K562 (cell line): ENCODE measurements at regions not wholly inside any gene's neighbourhood (a gene's known extent, or its start where the extent isn't known, plus 50 kb on each side); places are given as distances from the start of the nearest gene placed in this dataset.

Experiments used
- ASH1L ChIP-seq: fragments of 450-650 bp; IDR thresholded peaks from 2 replicates; pipeline ENCODE4 v1.6.1; 2018; ENCODE audit warnings: borderline replicate concordance, mild to moderate bottlenecking, low read depth; ENCODE audit not compliant: partially characterized antibody
- CBX5 ChIP-seq: IDR thresholded peaks from 2 replicates; pipeline ENCODE4 v1.6.1; 2014; ENCODE audit warnings: low read depth, borderline replicate concordance
- CREBBP ChIP-seq: IDR thresholded peaks from one replicate; pipeline ENCODE4 v1.6.1; 2012; ENCODE audit warnings: low read depth, mild to moderate bottlenecking, control low read depth, inconsistent platforms, low read length
- DMBX1 ChIP-seq: fragments of 250-450 bp; sonication (Bioruptor Pico); IDR thresholded peaks from 2 replicates; pipeline ENCODE4 v1.8.0; 2022; ENCODE audit warnings: inconsistent platforms, mild to moderate bottlenecking, moderate library complexity, borderline replicate concordance
- ETV5 ChIP-seq: sonication (generic); formaldehyde crosslinking; IDR thresholded peaks from 2 replicates; pipeline ENCODE4 v1.4.0; 2020; ENCODE audit warnings: low read depth, mild to moderate bottlenecking, missing genetic modification reagents
- HDAC8 ChIP-seq: fragments of 450-650 bp; IDR thresholded peaks from 2 replicates; pipeline ENCODE4 v1.6.1; 2016; ENCODE audit warnings: mild to moderate bottlenecking, missing genetic modification characterization, moderate library complexity, missing compliant biosample characterization
- HINFP ChIP-seq: fragments of 450-650 bp; conservative IDR thresholded peaks from 2 replicates; pipeline ENCODE4 v1.6.1; 2016; ENCODE audit warnings: missing genetic modification characterization, low read depth, mild to moderate bottlenecking, control low read depth, missing compliant biosample characterization
- KHSRP ChIP-seq: fragments of 450-650 bp; IDR thresholded peaks from 2 replicates; pipeline ENCODE4 v1.6.1; 2017
- MEIS2 ChIP-seq: fragments of 450-650 bp; IDR thresholded peaks from 2 replicates; pipeline ENCODE4 v1.6.1; 2014; ENCODE audit warnings: mild to moderate bottlenecking; ENCODE audit not compliant: partially characterized antibody
- MTA3 ChIP-seq: fragments of 450-650 bp; formaldehyde crosslinking; IDR thresholded peaks from 2 replicates; pipeline ENCODE4 v1.6.1; 2017; ENCODE audit warnings: mild to moderate bottlenecking, borderline replicate concordance
- MYC ChIP-seq, 2 experiments: fragments of 250-450 bp in 1 of 2; sonication (Bioruptor Pico) in 1 of 2; IDR thresholded peaks; 2 replicates each; pipeline versions ENCODE4 v1.5.1 to v1.6.1; 2012 to 2021; ENCODE audit warnings: low read depth in 2 of 2, borderline replicate concordance in 1 of 2, improper control_type of control experiment in 1 of 2, low read length in 1 of 2, mild to moderate bottlenecking in 1 of 2, moderate library complexity in 1 of 2
- NR2C1 ChIP-seq, 2 experiments: fragments of 450-650 bp; IDR thresholded peaks; 2 replicates each; pipeline ENCODE4 v1.6.1; 2017; ENCODE audit warnings: mild to moderate bottlenecking in 2 of 2, antibody characterized with exemption in 1 of 2, inconsistent platforms in 1 of 2, missing compliant biosample characterization in 1 of 2, missing genetic modification characterization in 1 of 2
- POLR2G ChIP-seq: fragments of 200-400 bp; formaldehyde crosslinking; IDR thresholded peaks from 2 replicates; pipeline ENCODE4 v1.6.1; 2017; ENCODE audit warnings: low read depth, mild to moderate bottlenecking, antibody characterized with exemption, low read length, moderate library complexity
- RBFOX2 ChIP-seq: fragments of 200-400 bp; formaldehyde crosslinking; IDR thresholded peaks from 2 replicates; pipeline ENCODE4 v1.6.1; 2017; ENCODE audit warnings: low read depth, mild to moderate bottlenecking, low read length, moderate library complexity
- RCOR1 ChIP-seq, 2 experiments: IDR thresholded peaks; 2 replicates each; pipeline ENCODE4 v1.6.1; 2012; ENCODE audit warnings: low read depth in 2 of 2, low read length in 2 of 2, borderline replicate concordance in 1 of 2, improper control_type of control experiment in 1 of 2
- SAFB ChIP-seq: fragments of 200-400 bp; formaldehyde crosslinking; IDR thresholded peaks from 2 replicates; pipeline ENCODE4 v1.6.1; 2017; ENCODE audit warnings: low read depth, low read length, borderline replicate concordance
- SMAD1 ChIP-seq: fragments of 150-350 bp; IDR thresholded peaks from 2 replicates; pipeline ENCODE4 v1.6.1; 2014; ENCODE audit warnings: low read length, low read depth; ENCODE audit not compliant: partially characterized antibody
- SMARCA4 ChIP-seq: fragments of 450-650 bp; IDR thresholded peaks from 2 replicates; pipeline ENCODE4 v1.6.1; 2016
- SMARCC2 ChIP-seq: fragments of 450-650 bp; IDR thresholded peaks from 2 replicates; pipeline ENCODE4 v1.6.1; 2017; ENCODE audit warnings: antibody characterized with exemption, moderate library complexity, mild to moderate bottlenecking, low read depth
- SOX6 ChIP-seq: fragments of 450-650 bp; IDR thresholded peaks from 2 replicates; pipeline ENCODE4 v1.6.1; 2014; ENCODE audit warnings: mild to moderate bottlenecking
- ZBED1 ChIP-seq: IDR thresholded peaks from 2 replicates; pipeline ENCODE4 v1.6.1; 2014
- ZFP30 ChIP-seq: fragments of 250-450 bp; sonication (Bioruptor Pico); IDR thresholded peaks from 2 replicates; pipeline ENCODE4 v1.8.0; 2022; ENCODE audit warnings: moderate library complexity, mild to moderate bottlenecking, inconsistent platforms, borderline replicate concordance
- ZNF121 ChIP-seq: sonication (generic); formaldehyde crosslinking; conservative IDR thresholded peaks from 2 replicates; pipeline ENCODE4 v1.8.0; 2022; ENCODE audit warnings: missing genetic modification reagents
- ZNF165 ChIP-seq: fragments of 250-450 bp; sonication (Bioruptor Pico); IDR thresholded peaks from 2 replicates; pipeline ENCODE4 v1.4.0; 2020; ENCODE audit warnings: borderline replicate concordance
- ZNF24 ChIP-seq: fragments of 450-650 bp; IDR thresholded peaks from 2 replicates; pipeline ENCODE4 v1.6.1; 2016
- ZNF79 ChIP-seq: fragments of 250-450 bp; sonication (Bioruptor Pico); IDR thresholded peaks from 2 replicates; pipeline ENCODE4 v1.4.0; 2020; ENCODE audit warnings: low read depth, mild to moderate bottlenecking, moderate library complexity
- TF ChIP-seq, protein P1 (sequence below): fragments of 200-400 bp; formaldehyde crosslinking; IDR thresholded peaks from 2 replicates; pipeline ENCODE4 v1.6.1; 2017; ENCODE audit warnings: mild to moderate bottlenecking, low read depth, low read length, moderate library complexity

DNA sequence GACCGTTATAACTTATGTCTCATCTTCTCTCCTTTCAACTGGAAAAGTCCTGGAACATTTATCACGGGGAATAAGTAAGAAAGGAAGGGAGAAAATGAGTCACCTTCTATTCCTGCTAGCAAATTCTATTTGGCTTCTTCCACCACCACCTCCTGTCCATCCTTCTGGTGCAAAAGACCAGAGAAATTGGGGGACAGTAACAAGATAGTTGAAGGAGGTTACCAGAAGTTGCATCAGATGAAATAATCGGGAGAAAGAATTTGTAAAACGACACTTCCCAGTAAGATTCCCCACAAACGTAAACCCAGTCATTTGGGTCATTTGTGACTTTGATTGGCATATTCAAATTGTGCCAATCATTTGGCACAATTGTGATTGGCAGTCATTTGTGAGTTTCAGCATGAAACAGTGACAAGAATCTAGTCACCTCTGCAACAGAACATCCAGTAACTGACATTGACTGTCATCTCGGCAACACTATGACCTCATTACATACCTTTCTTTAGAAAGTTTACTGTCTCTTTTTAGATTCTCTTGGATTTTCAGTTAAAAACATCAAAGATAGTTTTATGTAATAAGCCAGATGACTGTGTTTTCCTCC, 51.3 kb upstream of the PIK3CG start (continued):
- TF ChIP-seq CBX5: no peak
- TF ChIP-seq MYC (IDR thresholded peaks at IDR 0.05; ENCODE audit: low read depth, low read length): peak; percentile 62
- no peak for TF ChIP-seq MYC (CRISPR knock-in tag; IDR thresholded peaks at IDR 0.05; ENCODE audit: borderline replicate concordance, low read depth)
- TF ChIP-seq KHSRP: 0 out of 2 replicates have a peak, but pooled peaks have one; percentile 20
- 0 out of 2 replicates have a peak, but pooled peaks have one; percentile 59 for TF ChIP-seq ZNF165
- TF ChIP-seq SMAD1: no peak
- peak; percentile 27; the same call in 1 of the 2 replicates for TF ChIP-seq POLR2G
- TF ChIP-seq SOX6: peak; percentile 80
- peak; percentile 60; the same call in 1 of the 2 replicates for TF ChIP-seq HINFP (tag)
- peak; percentile 89; the same call in 1 of the 2 replicates for TF ChIP-seq MTA3
- TF ChIP-seq ZNF79 (CRISPR knock-in tag): peak; percentile 69; the same call in 1 of the 2 replicates
- TF ChIP-seq SMARCA4: peak; percentile 92
- TF ChIP-seq ETV5 (CRISPR knock-in tag): no peak
- TF ChIP-seq, protein P1, sequence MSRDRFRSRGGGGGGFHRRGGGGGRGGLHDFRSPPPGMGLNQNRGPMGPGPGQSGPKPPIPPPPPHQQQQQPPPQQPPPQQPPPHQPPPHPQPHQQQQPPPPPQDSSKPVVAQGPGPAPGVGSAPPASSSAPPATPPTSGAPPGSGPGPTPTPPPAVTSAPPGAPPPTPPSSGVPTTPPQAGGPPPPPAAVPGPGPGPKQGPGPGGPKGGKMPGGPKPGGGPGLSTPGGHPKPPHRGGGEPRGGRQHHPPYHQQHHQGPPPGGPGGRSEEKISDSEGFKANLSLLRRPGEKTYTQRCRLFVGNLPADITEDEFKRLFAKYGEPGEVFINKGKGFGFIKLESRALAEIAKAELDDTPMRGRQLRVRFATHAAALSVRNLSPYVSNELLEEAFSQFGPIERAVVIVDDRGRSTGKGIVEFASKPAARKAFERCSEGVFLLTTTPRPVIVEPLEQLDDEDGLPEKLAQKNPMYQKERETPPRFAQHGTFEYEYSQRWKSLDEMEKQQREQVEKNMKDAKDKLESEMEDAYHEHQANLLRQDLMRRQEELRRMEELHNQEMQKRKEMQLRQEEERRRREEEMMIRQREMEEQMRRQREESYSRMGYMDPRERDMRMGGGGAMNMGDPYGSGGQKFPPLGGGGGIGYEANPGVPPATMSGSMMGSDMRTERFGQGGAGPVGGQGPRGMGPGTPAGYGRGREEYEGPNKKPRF: no peak
- TF ChIP-seq SAFB: no peak
- no peak for TF ChIP-seq HDAC8 (tag)
- peak; percentile 73; the same call in 1 of the 2 replicates for TF ChIP-seq SMARCC2
- TF ChIP-seq ZFP30 (CRISPR knock-in tag): no peak
- no peak for TF ChIP-seq ZBED1
- TF ChIP-seq CREBBP: no peak
- TF ChIP-seq ZNF121 (CRISPR knock-in tag): no peak
- peak; percentile 64 for TF ChIP-seq RBFOX2
- peak; percentile 62; the same call in 1 of the 2 replicates for TF ChIP-seq ZNF24
- peak; percentile 10; the same call in 1 of the 2 replicates for TF ChIP-seq NR2C1 (IDR thresholded peaks at IDR 0.05)
- TF ChIP-seq NR2C1 (tag; IDR thresholded peaks at IDR 0.05): peak; percentile 73
- peak; percentile 73; the same call in 1 of the 2 replicates for TF ChIP-seq DMBX1 (CRISPR knock-in tag)
- TF ChIP-seq RCOR1 (IDR thresholded peaks at IDR 0.05; ENCODE audit: borderline replicate concordance in 1 of 2, low read depth in 2 of 2, low read length in 2 of 2): peak in 1 of 2 experiments; percentile 70; a peak in 1 of 4 replicates
- TF ChIP-seq ASH1L: no peak
- peak; percentile 90 for TF ChIP-seq MEIS2
